Activated T-cell treated with anti-CD3 and anti-CD28 coated beads for 48 hours (primary cell): ENCODE measurements at regions not wholly inside any gene's neighbourhood (a gene's known extent, or its start where the extent isn't known, plus 50 kb on each side); places are given as distances from the start of the nearest gene placed in this dataset.

Source experiments
- DNase-seq: peaks from one replicate; pipeline ENCODE4 v3.0.0-alpha.2; 2020; ENCODE audit warnings: low read depth

GRCh38 chr18:71743634-71744033, 800.5 kb downstream of the CBLN2 start:
- DNase-seq = no peak

DNA sequence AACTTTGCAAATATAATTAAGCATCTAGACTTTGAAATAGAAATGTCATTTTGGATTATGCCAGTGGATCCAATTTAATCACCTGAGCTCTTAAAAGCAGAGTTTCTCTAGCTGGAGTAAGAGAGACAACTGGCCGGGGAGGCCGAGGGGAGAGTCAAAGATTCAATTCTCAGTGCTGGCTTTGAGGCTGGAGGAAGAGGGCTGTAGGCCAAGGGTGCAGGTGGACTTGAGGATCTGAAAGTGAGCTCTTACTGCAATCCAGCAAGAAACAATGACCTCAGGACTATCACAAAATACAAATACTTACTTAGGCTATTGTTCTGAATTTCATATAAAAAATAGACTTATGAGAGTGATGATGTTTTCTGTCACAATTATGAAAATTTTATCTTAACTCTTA, 814.5 kb downstream of the CBLN2 start:
- no peak for DNase-seq

- no peak for DNase-seq
Measured at GRCh38 chr18:71727909-71728308, 816.2 kb downstream of the CBLN2 start.

DNA sequence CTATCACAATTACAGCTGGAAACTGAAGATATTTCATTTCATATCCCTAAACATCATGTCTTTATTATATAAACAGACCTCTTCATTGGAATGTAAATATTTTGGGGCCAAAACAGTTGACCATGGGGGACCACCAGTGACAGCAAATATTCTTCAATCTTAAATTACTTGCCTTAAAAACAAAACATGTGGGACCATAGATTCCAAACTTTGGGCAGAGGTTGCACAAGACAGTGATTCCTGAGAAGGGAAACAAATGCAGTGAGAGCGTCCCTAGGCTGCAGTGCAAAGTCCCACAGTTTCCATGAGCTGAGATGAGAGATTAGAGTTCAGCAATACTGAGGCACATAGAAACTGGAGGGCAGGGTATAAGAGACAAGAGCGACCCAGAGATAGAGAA, 818.9 kb downstream of the CBLN2 start:
- no peak for DNase-seq

- no peak for DNase-seq
Measured at GRCh38 chr18:71707985-71708500, 836.1 kb downstream of the CBLN2 start.

DNA sequence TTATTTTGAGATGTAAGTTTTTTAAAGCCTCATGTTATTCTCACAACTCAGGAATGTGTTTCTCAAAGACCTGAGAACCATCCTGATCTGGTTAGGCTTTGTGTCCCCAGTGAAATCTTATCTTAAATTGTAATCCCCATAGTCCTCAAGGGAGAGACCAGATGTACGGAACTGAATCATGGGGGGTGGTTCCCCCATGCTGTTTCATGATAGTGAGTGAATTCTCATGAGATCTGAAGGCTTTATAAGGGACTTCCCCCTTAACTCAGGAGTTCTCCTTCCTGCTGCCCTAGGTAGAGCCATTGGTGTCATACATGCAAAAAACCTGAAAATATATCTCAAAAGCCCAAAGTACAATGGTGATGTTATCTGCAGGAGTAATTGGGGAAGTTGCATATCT, 836.7 kb downstream of the CBLN2 start:
- no peak for DNase-seq

- no peak for DNase-seq
Measured at GRCh38 chr18:71689416-71690160, 854.6 kb downstream of the CBLN2 start.

DNA sequence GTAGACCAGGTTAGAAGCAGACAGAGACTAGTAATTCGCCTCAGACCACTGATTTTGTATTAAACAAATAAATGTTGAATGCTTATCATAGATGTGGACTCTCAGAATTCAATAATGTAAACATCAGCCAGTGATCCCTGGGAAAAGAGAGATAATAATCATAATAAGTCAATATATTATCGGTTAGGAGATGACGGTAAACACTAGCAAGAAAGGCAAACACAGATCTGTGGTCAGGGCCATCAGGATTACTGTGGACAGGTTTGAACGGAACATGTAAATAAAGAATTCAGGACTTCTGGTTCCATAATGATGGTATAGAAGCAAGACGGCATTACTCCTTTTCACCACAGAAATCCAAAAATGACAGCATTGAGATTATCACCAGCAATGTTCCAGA, 861.6 kb downstream of the CBLN2 start:
- DNase-seq = no peak

DNA sequence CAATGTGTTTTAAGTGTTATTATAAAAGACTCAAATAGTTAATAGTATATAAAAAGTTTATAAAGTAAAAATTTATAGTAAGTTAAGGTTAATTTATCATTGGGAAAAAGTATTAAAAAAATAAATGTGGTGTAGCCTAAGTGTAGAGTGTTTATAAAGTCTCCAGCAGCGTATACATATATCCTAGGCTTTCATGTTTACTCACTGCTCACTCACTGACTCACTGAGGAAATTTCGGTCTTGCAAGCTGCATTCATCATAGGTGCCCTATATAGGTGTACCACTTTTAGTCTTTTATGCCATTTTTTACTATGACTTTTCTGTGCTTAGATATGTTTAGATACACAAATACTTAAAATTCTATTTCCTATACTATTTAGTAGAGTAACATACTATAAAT, 866.0 kb downstream of the CBLN2 start:
- no peak for DNase-seq

DNA sequence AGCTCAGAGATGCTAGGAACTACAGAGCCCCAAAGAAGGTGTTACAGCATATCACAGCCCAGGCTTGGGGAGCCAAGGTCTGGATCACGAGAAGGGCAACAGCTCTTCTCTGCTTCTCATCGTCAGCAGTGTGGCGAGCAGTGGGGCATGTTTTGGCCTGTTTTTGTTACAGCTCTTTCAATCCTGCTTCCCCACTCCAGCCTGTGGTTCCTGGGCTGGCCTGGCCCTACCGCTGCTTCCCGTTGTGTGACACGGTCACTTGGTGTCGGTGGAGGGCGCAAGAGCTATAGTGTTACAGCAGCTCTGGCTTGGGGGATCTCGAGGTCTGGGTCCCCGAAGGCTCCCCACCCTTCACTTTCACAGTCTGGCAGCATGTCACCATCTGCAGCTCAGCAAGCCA, 870.2 kb downstream of the CBLN2 start:
- no peak for DNase-seq

GRCh38 chr18:71673498-71673897, 870.6 kb downstream of the CBLN2 start:
- no peak for DNase-seq

- DNase-seq = no peak
Measured at GRCh38 chr18:71666481-71666880, 877.7 kb downstream of the CBLN2 start.

DNA sequence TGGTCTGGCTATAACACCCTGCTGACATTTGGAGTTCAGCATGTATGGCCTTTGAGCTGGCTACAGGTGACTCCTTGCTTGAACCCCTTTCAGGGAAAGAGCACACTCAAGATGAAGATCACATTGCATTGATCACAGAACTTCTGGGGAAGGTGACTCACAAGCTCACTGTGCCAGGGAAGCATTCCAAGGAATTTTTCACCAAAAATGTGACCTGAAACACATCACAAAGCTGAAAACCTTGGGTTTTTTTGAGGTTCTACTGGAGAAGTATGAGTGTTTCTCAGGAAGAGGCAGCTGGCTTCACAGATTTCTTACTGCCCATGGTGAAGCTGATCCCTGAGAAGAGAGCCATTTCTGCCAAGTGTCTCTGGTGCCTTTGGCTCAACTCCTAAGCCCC, 879.0 kb downstream of the CBLN2 start:
- no peak for DNase-seq

DNA sequence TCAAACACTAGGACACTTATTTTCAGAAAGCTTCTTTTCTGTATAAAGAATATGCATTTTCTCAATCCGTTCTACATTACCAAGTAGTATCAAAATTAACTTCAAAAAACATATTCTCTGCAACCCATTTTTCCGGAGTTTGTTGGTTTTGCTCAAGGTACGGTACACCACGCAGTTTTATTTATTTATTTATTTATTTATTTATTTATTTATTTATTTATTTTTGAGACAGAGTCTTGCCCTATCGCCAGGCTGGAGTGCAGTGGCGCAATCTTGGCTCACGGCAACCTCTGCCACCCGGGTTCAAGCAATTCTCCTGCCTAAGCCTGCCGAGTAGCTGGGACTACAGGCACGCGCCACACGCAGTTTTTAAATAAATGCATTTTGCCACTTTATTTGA, 900.3 kb downstream of the CBLN2 start:
- no peak for DNase-seq

- DNase-seq = no peak
Measured at GRCh38 chr18:71630696-71631095, 913.4 kb downstream of the CBLN2 start.

GRCh38 chr18:71625556-71626090, 918.5 kb downstream of the CBLN2 start:
- no peak for DNase-seq

- no peak for DNase-seq
Measured at GRCh38 chr18:71598374-71598773, 945.8 kb downstream of the CBLN2 start.

- no peak for DNase-seq
Measured at GRCh38 chr18:71597219-71597618, 946.9 kb downstream of the CBLN2 start.

DNA sequence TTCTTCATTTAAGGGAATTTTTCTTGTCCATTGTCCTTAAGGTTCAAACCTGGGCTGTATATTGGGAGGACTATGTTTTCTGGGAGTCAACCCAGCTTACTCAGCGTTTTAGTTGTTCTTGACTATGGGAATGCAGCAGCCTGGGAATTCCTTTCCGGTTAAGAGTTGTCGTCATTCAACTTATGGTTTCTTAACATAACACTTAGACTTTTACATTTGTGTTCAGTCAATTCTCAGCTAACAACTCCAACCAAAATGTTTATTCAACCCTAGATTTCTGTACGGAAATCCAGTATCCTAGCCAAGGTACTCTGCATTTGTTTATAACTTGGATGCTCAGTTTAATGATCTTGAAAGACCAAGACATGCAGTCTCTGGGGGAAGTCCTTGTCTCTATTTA, 960.9 kb downstream of the CBLN2 start:
- no peak for DNase-seq

DNA sequence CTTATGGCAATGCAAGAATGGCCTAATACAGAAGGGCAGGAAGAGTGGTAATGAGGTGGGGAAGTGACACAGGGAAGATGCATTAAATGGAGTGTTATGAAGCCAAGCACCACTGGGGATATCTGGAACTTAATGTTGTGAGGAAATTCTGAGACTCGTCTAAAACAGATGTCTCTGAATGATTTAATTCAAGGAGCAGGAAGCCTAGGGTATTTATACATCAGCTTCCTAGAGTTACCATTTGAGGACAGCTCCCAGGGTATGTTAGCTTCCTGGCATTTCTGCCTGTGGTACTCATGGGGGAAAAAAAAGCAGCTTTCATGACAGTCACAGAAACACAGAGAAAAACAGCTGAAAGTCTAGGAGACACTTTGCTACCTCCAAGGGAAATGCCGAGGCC, 989.5 kb downstream of the CBLN2 start:
- DNase-seq = no peak

DNA sequence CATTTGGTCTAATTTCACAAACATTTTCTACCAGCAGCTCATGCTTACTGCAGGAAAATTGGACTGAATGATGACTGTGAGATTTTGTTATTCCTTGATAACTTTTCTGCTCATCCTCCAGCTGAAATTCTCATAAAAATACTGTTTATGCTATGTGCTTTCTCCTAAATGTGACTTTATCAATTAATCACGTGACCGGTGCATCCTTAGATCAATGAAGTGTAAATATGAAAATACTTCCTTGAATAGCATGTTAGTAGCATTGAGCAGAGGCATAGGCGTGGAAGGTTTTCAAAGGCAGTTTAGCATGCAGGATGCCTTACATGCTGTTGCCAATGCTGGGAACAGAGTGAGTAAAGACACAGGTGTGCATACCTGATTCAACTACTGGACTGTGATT, 1002.5 kb downstream of the CBLN2 start:
- no peak for DNase-seq

DNA sequence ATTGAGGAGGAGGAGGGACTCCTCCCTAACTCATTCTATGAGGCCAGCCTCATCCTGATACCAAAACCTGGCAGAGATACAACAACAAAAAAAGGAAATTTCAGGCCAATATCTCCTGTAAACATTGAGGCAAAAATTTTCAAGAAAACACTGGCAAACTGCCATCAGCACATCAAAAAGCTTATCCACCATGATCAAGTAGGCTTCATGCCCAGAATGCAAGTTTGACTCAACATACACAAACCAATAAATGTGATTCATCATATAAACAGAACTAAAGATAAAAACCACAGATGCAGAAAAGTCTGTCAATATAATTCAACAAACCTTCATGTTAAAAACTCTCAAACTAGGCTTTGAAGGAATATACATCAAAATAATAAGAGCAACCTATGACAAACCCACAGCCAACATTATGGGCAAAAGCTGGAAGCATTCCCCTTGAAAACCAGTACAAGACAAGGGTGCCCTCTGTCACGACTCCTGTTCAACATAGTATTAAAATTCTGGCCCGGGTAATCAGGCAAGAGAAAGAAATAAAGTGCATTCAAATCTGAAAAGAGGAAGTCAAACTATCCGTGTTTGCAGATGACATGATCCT, 1014.3 kb downstream of the CBLN2 start:
- no peak for DNase-seq
